Transverse colon (tissue), 3 donors: ENCODE measurements at regions not wholly inside any gene's neighbourhood (a gene's known extent, or its start where the extent isn't known, plus 50 kb on each side); places are given as distances from the start of the nearest gene placed in this dataset.

Source experiments
- CTCF ChIP-seq, 5 experiments: fragments of 200-600 bp in 3 of 5; fragments of 450-650 bp in 2 of 5; sonication (generic) in 3 of 5; IDR thresholded peaks; 1 replicate in 2 of 5; 2 replicates in 3 of 5; pipeline ENCODE4 v1.5.1; 2016 to 2017; ENCODE audit warnings: antibody characterized with exemption in 5 of 5, inconsistent platforms in 3 of 5, mild to moderate bottlenecking in 2 of 5, moderate library complexity in 1 of 5
- EP300 ChIP-seq: sonication (generic); formaldehyde crosslinking; IDR thresholded peaks from one replicate; pipeline ENCODE4 v1.6.1; 2017; ENCODE audit warnings: antibody characterized with exemption, low read depth
- POLR2A ChIP-seq: fragments of 450-650 bp; IDR thresholded peaks from one replicate; pipeline ENCODE4 v1.6.1; 2016; ENCODE audit warnings: antibody characterized with exemption, mild to moderate bottlenecking, moderate library complexity

GRCh38 chr14:101411779-101412178, 149.5 kb upstream of the DIO3 start:
- TF ChIP-seq EP300, result no peak
- TF ChIP-seq CTCF (IDR thresholded peaks at IDR 0.05), result no peak
- no peak for TF ChIP-seq POLR2A
